CD14-positive monocyte (primary cell): ENCODE measurements at regions not wholly inside any gene's neighbourhood (a gene's known extent, or its start where the extent isn't known, plus 50 kb on each side); places are given as distances from the start of the nearest gene placed in this dataset.
"Not testable (repeated sequence)": the region's sequence is repeated elsewhere in the genome, so short reads cannot be mapped to it uniquely, and the experiment has no call there.

Experiments used
- DNase-seq, 3 donors: peaks; one replicate each; pipeline ENCODE4 v3.0.0-alpha.2; 2011 to 2022
- H2AFZ ChIP-seq: 2 replicates; pipeline ENCODE4 v1.6.0; 2012; ENCODE audit warnings: mild to moderate bottlenecking, low read depth, low read length, inconsistent platforms; ENCODE audit not compliant: insufficient read depth, poor library complexity, severe bottlenecking
- H3K27ac ChIP-seq, 2 donors: 1 replicate in 1 of 2; 2 replicates in 1 of 2; pipeline ENCODE4 v1.5.1; 2012 to 2013; ENCODE audit warnings: low read length in 2 of 2, control low read depth in 1 of 2, inconsistent platforms in 1 of 2, low read depth in 1 of 2, mild to moderate bottlenecking in 1 of 2
- H3K27me3 ChIP-seq, 2 donors: one replicate each; pipeline versions ENCODE4 v1.6.0 to v1.6.1; 2011 to 2013; ENCODE audit warnings: low read length in 2 of 2; ENCODE audit not compliant: control insufficient read depth in 2 of 2, insufficient read depth in 2 of 2
- H3K36me3 ChIP-seq, 2 donors: replicated peaks in 1 of 2; 1 replicate in 1 of 2; 2 replicates in 1 of 2; pipeline versions ENCODE4 v1.5.1 to v1.6.1; 2012 to 2013; ENCODE audit warnings: low read length in 2 of 2, control low read depth in 1 of 2, inconsistent platforms in 1 of 2, mild to moderate bottlenecking in 1 of 2; ENCODE audit not compliant: insufficient read depth in 2 of 2, control insufficient read depth in 1 of 2
- H3K4me1 ChIP-seq, 2 donors: 1 replicate in 1 of 2; 2 replicates in 1 of 2; pipeline versions ENCODE4 v1.5.1 to v1.6.1; 2012 to 2013; ENCODE audit warnings: low read length in 2 of 2, control low read depth in 1 of 2, inconsistent platforms in 1 of 2, mild to moderate bottlenecking in 1 of 2, moderate library complexity in 1 of 2; ENCODE audit not compliant: insufficient read depth in 2 of 2, control insufficient read depth in 1 of 2
- H3K4me2 ChIP-seq: replicated peaks from 2 replicates; pipeline ENCODE3; 2012; ENCODE audit warnings: low read length, moderate library complexity, mild to moderate bottlenecking; ENCODE audit not compliant: poor library complexity, severe bottlenecking; ENCODE audit errors: extremely low read depth
- H3K4me3 ChIP-seq, 3 experiments: fragments of 200-600 bp in 1 of 3; sonication (generic) in 1 of 3; replicated peaks in 1 of 3; 1 replicate in 2 of 3; 2 replicates in 1 of 3; pipeline ENCODE4 v1.5.1; 2011 to 2013; ENCODE audit warnings: low read length in 3 of 3, mild to moderate bottlenecking in 3 of 3, control low read depth in 2 of 3, low read depth in 2 of 3, inconsistent platforms in 1 of 3, moderate library complexity in 1 of 3
- H3K79me2 ChIP-seq: 2 replicates; pipeline ENCODE4 v1.6.0; 2012; ENCODE audit warnings: mild to moderate bottlenecking, control low read depth, inconsistent platforms, low read length, moderate library complexity; ENCODE audit not compliant: insufficient read depth
- H3K9ac ChIP-seq: 2 replicates; pipeline ENCODE4 v1.6.0; 2017; ENCODE audit warnings: low read length, mild to moderate bottlenecking; ENCODE audit not compliant: insufficient read depth, poor library complexity, severe bottlenecking
- H3K9me3 ChIP-seq, 2 donors: replicated peaks in 1 of 2; 1 replicate in 1 of 2; 2 replicates in 1 of 2; pipeline versions ENCODE4 v1.5.1 to v1.6.1; 2012 to 2013; ENCODE audit warnings: low read length in 2 of 2, control low read depth in 1 of 2; ENCODE audit not compliant: control insufficient read depth in 1 of 2, insufficient read depth in 1 of 2
- H4K20me1 ChIP-seq: 2 replicates; pipeline ENCODE4 v1.6.0; 2012; ENCODE audit warnings: mild to moderate bottlenecking, low read length, control low read depth, moderate library complexity; ENCODE audit not compliant: insufficient read depth
- H3K27ac Mint-ChIP-seq, 7 donors: one replicate each; pipeline ENCODE4 v1.8.0; 2020; ENCODE audit warnings: mild to moderate bottlenecking in 7 of 7, mixed read lengths in 7 of 7, moderate library complexity in 6 of 7, inconsistent platforms in 2 of 7
- H3K27me3 Mint-ChIP-seq, 3 donors: one replicate each; pipeline ENCODE4 v1.8.0; 2021 to 2022; ENCODE audit warnings: low read depth in 3 of 3, mild to moderate bottlenecking in 3 of 3, mixed read lengths in 3 of 3, moderate library complexity in 3 of 3, inconsistent platforms in 1 of 3
- H3K36me3 Mint-ChIP-seq, 2 donors: one replicate each; pipeline ENCODE4 v1.8.0; 2020; ENCODE audit warnings: mixed read lengths in 2 of 2, inconsistent platforms in 1 of 2, mild to moderate bottlenecking in 1 of 2
- H3K4me1 Mint-ChIP-seq: one replicate; pipeline ENCODE4 v1.8.0; 2020; ENCODE audit warnings: mild to moderate bottlenecking, mixed read lengths
- H3K4me3 Mint-ChIP-seq, 2 donors: one replicate each; pipeline ENCODE4 v1.8.0; 2020; ENCODE audit warnings: mild to moderate bottlenecking in 2 of 2, mixed read lengths in 2 of 2, moderate library complexity in 1 of 2
- H3K9me3 Mint-ChIP-seq, 7 donors: one replicate each; pipeline ENCODE4 v1.8.0; 2020 to 2022; ENCODE audit warnings: mixed read lengths in 7 of 7, mild to moderate bottlenecking in 6 of 7, moderate library complexity in 6 of 7, inconsistent platforms in 2 of 7
- WGBS: methylation state at CpG from one replicate; pipeline ENCODE4 v1.1.5; 2013; ENCODE audit warnings: missing lambda C conversion rate; ENCODE audit not compliant: insufficient coverage; 5-methylcytosine and 5-hydroxymethylcytosine counted together
- intact Hi-C, 2 donors: fragments of 100-400 bp; cut with micrococcal nuclease; formaldehyde crosslinking; loops; one replicate each; pipeline versions ENCODE4 v1.15.0 to v1.15.1; 2023
- TF ChIP-seq, protein P1 (sequence below): fragments of 200-600 bp; IDR thresholded peaks from one replicate; pipeline ENCODE4 v1.8.0; 2022; ENCODE audit warnings: antibody characterized with exemption, mild to moderate bottlenecking

DNA sequence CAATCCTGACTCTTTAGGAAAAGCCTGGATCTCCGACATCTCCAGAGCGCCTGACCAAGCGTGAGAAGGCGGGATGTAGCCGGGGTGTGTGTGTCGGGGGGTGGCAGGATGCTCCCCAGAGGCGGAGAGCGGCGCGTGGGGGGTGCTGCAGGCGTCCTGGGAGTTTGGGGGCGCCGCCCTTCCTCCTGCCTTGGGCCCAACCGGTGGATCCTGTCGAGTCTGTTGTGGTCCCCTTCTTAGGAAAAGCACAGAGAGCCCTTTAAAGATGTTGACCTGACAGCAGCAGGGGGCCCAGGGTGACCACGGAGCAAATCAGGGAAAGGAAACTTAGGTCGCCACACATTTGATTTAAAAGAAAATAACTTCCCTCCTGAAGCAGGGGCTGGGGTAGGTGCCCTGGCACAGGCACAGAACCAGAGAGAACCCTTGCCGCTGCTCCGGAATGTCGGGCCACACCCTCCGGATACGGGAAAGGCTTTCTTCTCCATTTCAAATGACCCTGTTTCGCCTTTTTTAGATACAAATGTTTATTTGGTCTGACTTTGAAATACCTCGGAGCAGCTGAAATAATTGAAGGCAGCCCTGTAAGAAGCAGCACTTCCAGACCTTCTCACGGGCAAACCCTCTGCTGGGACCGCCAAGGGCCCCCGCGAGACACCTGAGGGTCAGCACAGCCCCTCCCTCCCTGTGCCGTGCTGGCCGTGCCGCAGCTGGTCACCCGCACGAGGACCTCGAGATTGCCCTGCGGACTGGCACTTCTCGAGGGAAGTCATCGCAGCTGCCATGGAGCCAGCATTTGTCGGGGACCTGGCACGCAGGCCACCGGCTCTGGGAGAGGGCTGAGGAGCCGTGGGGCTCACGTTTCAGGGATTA, 102.9 kb upstream of the KLF13 start:
- Histone ChIP-seq H3K27me3 (no peaks in the 10 kb centered on the region), H3K36me3 (no peaks in the 10 kb centered on the region), H3K4me3 (peak overlapping the region; percentile 7 to 58 (median 7)), H3K4me2 (peak overlapping the region; percentile 75), H3K9ac (peak overlapping the region; percentile 55), H3K27ac (peak overlapping the region; percentile 62 to 74), H4K20me1 (no peaks in the 10 kb centered on the region), H3K79me2 (peaks cover 7% of the 10 kb centered on the region), H2AFZ (peak overlapping the region; percentile 42), H3K9me3 (no peaks in the 10 kb centered on the region), H3K4me1 (peaks cover 73 to 86% of the 10 kb centered on the region in 2 donors)
- peak overlapping the region; percentile 71 to 91 for H3K4me3 Mint-ChIP-seq
- peaks cover 84% of the 10 kb centered on the region for H3K4me1 Mint-ChIP-seq
- peaks cover 0 to 8% (median 3%) of the 10 kb centered on the region in 7 donors for H3K9me3 Mint-ChIP-seq
- peak overlapping the region; percentile 90 to 96 (median 94) for H3K27ac Mint-ChIP-seq
- H3K36me3 Mint-ChIP-seq = peaks cover 11 to 14% of the 10 kb centered on the region in 2 donors
- H3K27me3 Mint-ChIP-seq = peaks cover 0 to 4% (median 0%) of the 10 kb centered on the region in 3 donors
- TF ChIP-seq, protein P1, sequence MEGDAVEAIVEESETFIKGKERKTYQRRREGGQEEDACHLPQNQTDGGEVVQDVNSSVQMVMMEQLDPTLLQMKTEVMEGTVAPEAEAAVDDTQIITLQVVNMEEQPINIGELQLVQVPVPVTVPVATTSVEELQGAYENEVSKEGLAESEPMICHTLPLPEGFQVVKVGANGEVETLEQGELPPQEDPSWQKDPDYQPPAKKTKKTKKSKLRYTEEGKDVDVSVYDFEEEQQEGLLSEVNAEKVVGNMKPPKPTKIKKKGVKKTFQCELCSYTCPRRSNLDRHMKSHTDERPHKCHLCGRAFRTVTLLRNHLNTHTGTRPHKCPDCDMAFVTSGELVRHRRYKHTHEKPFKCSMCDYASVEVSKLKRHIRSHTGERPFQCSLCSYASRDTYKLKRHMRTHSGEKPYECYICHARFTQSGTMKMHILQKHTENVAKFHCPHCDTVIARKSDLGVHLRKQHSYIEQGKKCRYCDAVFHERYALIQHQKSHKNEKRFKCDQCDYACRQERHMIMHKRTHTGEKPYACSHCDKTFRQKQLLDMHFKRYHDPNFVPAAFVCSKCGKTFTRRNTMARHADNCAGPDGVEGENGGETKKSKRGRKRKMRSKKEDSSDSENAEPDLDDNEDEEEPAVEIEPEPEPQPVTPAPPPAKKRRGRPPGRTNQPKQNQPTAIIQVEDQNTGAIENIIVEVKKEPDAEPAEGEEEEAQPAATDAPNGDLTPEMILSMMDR = no peak
- DNase-seq = peak in 2 of 3 donors; percentile 18 to 40
- WGBS = 66% methylated on average over 35 of the region's 42 CpGs
- intact Hi-C loops = no loop called here

DNA sequence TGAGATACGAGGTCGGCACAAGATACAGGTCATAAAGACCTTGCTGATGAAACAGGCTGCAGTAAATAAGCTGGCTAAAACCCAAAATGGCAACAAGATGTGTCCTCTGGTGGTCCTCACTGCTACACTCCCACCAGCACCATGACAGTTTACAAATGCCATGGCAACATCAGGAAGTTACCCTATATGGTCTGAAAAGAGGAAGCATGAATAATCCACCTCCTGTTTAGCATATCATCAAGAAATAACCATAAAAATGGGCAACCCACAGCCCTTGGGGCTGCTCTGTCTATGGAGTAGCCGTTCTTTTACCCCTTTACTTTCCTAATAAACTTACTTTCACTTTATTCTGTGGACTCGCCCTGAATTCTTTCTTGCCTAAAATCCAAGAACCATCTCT, 102.0 kb upstream of the KLF13 start:
- H3K27me3 ChIP-seq, H3K79me2 ChIP-seq, H2AFZ ChIP-seq, H3K9me3 Mint-ChIP-seq, H3K27me3 Mint-ChIP-seq, H3K36me3 ChIP-seq, intact Hi-C loops, H4K20me1 ChIP-seq, H3K9me3 ChIP-seq: not testable (repeated sequence)
- peaks cover 81% of the 10 kb centered on the region for H3K4me1 Mint-ChIP-seq
- 80% methylated on average over 3 of the region's 4 CpGs for WGBS
- peak overlapping the region; percentile 88 to 96 (median 94) for H3K27ac Mint-ChIP-seq
- Histone ChIP-seq H3K9ac (peak overlapping the region; percentile 55), H3K4me3 (peak overlapping the region in 1 of 3 experiments; percentile 58), H3K27ac (peak overlapping the region; percentile 62 to 74), H3K4me2 (peak overlapping the region; percentile 75), H3K4me1 (peaks cover 76 to 89% of the 10 kb centered on the region in 2 donors)
- peak overlapping the region in 1 of 2 donors; percentile 91 for H3K4me3 Mint-ChIP-seq
- DNase-seq = peak in 2 of 3 donors; percentile 68 to 74
- peaks cover 11 to 14% of the 10 kb centered on the region in 2 donors for H3K36me3 Mint-ChIP-seq
